GM21360 (cell line): ENCODE measurements at regions not wholly inside any gene's neighbourhood (a gene's known extent, or its start where the extent isn't known, plus 50 kb on each side); places are given as distances from the start of the nearest gene placed in this dataset.

Experiments
- ATAC-seq: cut with Tn5 transposase; IDR thresholded peaks from one replicate; pipeline ENCODE4 v1.9.1; 2021; ENCODE audit warnings: mild to moderate bottlenecking, moderate library complexity; ENCODE audit not compliant: unreplicated experiment

DNA sequence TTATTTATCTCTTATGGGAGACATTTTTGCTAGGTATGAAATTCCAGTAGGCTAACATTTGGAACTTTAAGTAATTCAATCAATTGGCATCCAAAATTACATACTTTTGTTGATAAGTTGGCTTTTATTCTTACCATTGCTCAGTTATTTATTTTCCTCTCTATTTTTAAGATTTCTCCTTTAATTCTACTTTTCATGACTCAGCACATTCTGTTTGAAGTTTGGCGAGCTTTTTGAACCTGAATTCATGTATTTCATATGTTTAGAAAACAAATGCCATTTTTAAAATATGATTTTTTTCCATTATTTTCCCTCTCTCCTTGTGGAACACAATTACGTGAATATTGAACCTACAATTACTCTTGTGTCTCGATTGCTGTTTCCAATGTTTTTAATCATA lies 2896.3 kb upstream of the PCDH20 start:
- no peak for ATAC-seq

DNA sequence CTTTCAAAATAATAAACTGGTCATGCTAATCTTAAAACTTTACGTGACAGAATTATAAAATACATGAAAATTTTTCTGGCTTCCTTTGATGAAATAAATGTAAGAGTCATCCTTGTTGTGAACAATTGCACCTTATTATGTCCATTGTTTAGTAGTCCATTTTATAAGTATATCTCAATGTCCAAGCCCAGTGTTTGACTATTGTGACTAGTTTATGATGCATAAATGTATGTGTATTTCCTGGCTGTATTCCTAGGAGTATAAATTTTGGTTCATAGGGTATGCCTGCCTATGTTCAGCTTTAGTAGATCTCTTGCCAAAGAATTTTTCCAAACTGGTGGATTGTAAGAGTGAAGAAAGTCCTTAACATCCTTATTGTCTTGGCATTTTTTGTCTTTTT lies 2895.5 kb upstream of the PCDH20 start:
- ATAC-seq: no peak

DNA sequence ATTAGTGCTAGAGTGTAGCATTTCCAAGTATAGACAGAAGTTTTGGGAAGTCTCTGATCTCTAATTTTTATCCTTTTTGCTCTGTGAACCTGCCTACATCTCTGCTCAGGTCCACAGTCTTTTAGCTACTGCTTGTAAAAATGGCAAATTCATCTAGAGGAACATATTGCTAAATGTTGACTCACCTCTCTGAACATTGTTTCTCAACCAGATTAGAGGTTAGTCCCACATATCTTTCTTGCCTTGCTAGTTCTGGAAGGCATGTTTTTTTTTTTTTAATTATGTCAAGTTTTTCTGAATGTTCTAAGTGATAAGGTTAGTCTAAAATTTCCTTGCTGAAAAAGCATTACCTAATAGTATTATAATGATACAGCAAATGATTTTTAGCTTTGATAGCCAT lies 2889.6 kb upstream of the PCDH20 start:
- no peak for ATAC-seq

DNA sequence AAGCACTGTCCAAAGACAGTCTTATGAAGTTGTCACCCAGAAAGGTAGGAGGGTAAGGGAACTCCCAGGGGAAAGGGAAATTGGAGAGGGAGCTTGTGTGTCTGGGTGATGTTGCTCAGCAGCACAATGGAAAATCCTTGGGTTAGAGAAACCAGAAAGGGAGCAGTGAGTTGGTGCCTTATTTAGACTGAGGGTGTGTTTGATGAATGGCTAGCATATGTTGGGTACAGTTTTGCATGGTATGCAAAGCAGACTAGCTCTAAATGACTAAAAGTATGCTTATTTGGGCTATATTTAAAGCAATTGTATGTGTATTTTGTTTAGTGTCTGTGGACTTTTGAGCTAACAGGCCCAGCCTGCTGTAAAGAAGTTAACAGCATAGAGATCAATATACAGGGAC lies 2884.6 kb upstream of the PCDH20 start:
- no peak for ATAC-seq

DNA sequence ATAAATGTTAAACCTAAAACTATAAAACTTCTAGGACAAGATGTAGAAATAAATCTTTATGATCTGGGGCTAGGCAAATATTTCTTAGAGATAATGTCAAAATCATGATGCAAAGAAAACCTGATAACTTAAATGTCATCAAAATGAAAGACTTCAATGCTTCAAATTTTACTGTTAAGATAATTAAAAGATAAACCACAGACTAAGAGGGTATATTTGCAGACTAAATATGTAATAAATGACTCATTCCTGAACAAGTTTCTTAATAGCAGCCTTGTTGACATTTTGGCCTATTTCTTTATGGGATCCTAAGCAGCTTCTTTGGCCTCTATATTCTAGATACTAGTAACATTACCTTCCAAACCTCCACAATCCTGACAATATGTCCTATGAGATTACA lies 2878.3 kb upstream of the PCDH20 start:
- no peak for ATAC-seq

DNA sequence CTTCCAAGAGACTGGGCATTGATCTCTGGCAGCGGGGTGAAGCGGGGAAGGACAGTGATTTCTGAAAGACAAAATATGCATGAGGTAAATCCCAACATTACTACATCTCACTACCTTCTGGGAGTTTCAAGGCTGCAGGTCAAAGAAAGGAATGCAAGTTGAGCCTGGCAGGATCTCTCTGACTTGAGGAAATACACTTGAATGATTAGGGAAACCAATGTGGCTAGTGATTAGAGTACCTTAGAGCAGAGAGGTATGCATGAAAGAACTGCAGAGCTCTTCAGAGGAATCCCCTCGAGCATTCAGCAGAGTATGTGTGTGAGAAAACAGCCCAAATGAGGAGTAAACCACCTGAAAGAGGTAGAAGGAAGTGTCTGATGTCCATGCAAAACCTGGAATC lies 2874.1 kb upstream of the PCDH20 start:
- ATAC-seq: no peak

DNA sequence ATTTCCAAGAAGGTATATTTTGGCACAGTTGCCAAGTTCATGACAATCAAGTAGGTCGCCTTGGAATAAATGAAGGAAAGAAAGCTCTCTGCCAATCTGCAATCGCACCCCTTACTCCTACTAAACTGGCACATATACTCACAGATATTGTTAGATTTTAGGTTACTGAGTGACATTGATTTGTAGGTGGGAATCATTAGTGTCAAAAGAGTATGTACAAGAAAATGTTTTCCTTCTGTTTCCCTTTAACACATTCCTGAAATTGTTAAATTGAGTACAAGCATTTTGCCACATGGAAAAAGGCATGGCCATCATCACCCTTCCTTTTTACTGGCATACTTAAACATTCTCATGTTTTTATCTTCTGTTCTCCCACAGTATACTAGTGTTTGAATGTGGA lies 2868.3 kb upstream of the PCDH20 start:
- ATAC-seq: no peak

DNA sequence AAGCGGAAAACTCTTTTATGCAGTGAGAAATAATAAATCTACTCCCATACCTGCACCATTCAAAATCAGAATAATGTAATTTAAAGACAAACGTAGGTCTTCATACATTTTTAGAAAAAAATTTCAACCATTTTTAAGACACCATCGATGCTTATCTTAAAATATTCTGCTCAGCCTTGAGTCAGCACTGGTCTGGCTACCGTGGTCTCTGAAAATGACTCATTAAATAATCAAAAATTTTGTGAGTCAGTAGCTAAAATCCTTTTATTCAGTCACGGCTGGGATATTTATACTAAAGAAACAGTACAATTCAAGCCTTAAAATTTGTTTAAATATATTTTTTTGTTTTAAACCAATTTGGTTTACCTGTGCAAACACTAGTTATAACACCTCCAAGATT lies 2862.8 kb upstream of the PCDH20 start:
- ATAC-seq: no peak

DNA sequence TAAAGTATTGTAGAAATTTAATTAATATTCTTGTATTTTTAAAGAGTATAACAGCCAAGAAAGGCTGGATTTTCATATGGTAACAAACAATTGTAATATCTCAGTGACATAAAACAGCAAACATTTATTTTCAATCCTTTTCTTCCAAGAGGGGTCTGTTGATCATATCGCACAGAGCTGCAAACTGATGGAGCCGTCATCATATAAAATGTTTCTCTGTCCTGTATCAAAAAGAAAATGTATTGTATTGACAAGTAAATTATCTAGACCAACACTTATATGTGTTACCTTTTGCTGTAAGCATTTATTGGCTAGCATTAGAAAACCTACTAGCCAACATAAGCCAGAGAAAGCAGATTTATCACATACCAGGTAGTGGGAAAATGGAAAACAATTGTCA lies 2861.4 kb upstream of the PCDH20 start:
- ATAC-seq: no peak

DNA sequence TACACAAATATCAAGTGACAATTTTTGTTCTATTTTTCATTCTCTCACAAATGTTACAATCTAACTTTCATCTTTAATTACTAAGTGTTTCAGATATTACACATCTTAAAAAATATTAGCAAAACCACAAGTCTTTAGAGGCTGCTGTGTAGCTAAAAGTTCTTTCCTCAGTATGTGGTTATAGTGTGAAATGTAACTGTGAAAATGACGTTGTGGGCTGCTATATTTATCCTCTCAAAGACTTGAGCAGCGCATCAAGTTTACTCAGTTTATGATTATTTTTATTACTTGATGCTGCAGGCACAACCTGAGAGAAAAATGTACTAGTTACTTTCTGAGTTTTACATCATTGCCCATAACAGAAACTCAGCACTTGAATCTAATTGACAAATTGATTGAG lies 2860.6 kb upstream of the PCDH20 start:
- ATAC-seq: no peak

DNA sequence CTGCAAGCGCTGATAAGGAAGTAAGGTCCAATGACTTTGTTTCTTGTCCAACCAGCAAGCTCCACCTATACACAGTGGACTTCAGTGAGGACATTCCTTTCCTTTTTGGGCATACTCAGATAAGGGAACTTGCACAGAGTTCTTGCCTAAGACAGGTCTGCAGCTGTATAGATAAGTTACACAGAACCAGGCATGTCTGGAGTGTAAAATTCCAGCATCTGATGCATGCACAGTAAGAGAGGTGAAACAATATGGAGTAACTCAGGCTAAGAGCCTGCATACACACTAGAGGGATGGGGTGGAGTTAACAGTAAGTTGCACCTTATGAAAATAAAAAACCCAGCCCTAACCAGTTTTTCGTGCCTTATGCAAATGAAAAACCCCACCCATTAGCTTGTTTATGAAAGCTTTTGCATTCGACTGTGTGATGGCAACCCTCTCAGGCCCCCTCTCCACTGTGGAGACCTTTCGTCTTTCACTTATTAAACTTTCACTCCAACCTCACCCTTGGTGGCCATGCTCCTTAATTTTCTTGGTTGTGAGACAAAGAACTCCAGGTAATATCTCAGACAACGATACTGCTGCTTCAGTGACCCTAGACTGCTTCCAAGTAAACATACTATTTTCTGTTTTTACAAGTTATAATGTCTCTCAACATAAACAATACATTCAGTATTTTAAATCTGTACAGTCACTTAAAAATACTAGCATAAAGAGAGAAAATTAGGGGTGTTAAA lies 2859.0 kb upstream of the PCDH20 start:
- no peak for ATAC-seq

DNA sequence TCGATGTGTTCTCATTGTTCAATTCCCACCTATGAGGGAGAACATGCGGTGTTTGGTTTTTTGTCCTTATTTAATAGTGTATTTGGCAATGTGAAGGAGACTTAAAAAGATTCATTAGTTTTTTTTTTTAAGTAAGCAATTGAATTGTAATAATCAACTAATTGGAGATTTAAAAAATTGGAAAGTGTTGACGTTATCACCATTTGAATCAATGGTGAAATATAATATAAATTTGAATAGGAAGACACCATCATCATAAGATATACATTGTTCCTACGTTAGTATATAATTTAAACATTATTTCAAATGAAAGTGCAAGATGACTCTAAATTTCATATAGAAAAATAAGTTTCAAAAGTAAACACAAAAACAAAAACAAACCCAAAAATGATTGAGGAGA lies 2858.1 kb upstream of the PCDH20 start:
- no peak for ATAC-seq

DNA sequence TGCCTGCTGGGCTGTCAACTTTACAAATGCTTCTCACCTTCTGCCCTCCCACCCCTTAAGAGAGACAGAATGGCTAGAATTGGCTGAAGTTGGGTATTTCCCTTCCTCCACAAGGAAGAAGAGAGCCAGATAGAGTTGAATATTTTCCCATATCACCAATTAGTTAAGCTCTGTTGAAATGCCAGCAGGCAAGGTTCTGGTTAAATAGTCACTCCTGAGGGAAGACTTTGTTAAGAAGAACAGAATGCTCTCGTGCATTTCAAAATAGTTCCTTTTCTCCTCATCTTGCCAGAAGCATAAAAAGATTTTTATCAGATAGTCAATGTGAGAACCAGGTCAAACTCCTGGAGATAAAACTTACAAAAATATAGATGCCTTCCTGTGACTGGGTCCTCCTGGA lies 2857.0 kb upstream of the PCDH20 start:
- no peak for ATAC-seq

DNA sequence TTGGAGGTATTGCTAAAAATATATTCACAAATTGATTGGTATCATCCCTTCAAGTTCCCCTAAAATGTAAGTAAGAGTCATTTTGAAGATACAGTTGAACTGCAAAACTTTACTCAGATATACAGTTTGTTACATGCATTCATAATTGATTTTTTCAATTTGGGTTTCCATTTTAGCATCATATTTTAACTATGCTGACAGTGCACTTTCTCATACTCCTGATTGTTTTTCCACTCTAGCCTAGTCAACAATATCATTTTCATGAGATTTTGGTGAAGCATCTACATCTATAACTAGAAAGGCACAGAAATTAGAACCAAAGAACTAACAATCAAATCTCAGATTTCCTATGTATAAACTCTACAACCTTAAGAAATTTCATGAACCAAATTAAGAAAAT lies 2850.4 kb upstream of the PCDH20 start:
- ATAC-seq: no peak

DNA sequence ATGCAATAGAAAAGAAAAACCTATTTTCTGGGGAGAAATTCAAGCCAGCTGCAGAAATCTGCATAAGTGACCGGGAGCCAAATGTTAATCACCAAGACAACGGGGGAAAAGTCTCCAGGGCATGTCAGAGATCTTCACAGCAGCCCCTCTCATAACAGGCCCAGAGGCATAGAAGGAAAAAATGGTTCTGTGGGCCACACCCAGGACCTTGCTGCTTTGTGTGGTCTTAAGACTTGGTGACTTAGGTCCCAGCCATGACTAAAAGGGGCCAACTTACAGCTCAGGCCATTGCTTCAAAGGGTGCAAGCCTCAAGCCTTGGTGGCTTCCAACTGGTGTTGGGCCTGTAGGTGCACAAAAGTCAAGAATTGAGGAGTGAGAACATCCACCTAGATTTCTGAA lies 2847.6 kb upstream of the PCDH20 start:
- no peak for ATAC-seq

DNA sequence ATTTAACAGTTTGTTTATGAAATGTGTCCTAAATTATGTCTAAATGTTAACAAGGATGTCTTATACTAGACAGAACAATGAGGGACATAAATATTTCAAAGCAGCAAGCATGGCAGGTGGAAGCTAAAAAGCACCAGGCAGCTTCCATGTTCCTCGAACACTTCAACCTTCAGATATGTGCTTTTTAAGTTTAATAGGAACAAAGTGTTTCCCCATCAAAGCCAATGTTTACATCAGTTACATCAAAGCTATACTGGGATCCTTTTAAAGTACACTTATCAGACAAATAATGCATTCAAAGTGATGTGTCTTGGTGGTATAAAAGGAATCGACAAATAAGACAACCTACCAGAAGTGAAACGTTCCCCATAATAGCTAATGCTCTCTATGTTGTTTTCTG lies 2841.1 kb upstream of the PCDH20 start:
- no peak for ATAC-seq

DNA sequence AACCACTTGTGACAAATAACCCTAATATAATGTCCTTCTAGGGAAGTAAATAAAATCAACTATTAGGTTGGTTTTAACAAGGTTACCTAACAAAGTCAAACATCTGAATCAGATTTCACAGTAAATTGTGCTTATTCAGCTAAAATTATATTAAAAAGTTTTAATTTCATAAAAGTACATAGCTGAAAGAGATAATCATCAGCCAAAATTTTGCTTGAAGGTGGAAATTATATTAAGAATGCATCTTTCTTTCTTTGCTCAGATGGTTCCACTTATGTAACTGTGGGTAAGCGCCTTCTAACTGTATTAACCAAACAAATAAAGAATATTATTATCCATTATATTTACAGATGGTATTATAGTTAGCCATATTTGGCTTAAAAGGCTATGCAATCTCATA lies 2840.3 kb upstream of the PCDH20 start:
- no peak for ATAC-seq

DNA sequence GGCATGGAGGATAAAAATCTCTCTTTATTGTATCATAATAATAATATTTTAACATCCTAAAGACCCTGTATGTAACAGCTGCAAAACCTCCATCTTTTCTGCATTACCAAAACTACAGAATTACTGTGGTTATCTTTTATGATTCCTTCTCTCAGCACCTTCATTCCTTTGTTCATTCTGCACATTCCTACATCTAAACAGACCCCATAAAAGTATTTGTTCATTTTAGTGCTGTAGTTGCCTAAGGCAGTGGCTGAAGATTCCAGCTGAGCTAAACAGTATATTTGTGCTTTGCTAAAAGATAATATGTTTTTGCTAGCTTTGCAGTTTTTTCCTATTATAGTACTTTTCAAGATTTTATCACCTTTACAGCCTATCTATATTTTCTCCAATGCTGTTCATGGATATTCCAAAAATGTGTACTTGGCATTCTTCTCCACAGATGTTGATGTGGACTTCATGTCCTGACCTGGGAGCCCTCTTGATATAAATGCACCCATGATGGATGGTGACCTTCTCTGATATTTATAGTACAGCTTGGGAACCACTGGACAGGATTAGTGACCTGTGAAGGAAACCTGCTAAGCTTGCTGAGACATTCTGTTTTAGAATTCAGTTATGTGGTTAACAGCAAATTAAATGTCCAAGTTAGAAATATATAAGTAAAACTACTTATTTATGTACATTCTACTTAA lies 2832.9 kb upstream of the PCDH20 start:
- ATAC-seq: no peak

DNA sequence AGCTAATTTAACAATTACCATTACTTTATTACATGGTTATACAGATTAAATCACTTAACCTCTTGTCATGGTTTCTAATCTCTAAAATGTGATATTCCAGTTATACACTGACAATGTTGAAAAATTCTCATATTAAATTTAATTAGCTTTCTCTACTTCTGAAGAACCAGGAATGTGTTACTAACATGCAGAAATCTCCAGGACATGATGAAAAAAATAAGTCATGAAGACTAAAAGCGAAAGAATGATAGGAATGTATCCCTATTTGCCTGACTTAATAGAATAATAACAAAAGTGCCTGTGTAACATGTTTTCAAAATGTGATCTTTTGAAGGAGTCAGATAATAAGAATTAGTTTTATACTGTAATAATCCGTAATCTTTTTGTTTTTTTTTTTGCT lies 2823.7 kb upstream of the PCDH20 start:
- no peak for ATAC-seq

DNA sequence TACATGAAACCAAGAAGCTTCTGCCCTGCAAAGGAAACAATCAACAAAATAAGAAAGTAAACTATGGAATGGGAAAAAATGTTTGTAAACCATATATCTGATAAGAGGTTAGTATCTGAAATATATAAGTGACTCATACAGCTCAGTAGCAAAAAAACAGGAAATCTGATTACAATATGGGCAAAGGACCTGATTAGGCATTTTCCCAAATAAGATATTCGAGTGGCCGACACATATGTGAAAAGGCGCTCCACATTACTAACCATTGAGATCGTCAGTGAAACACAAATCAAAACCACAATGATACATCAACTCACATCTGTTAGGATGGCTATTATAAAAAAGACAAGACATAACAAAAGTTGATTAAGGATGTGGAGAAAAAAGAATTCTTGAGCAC lies 2818.6 kb upstream of the PCDH20 start:
- ATAC-seq: no peak

DNA sequence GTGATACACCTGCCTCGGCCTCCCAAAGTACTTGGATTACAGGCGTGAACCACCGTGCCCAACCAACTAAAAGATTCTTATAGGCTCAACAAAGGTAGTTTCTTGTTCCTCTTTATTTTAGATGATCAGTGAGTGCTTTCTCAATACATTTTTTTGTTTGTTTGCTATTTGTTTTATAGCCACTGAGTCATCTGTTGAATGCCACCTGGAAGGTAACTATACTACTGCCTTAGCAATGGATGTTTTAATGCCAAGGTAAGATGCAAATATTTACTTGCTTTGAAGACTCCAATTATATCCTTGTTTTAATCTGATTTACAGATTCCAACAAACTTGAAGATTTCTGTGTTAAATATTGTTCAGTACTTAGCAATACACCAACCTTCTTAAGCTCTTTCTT lies 2807.4 kb upstream of the PCDH20 start:
- ATAC-seq: no peak

DNA sequence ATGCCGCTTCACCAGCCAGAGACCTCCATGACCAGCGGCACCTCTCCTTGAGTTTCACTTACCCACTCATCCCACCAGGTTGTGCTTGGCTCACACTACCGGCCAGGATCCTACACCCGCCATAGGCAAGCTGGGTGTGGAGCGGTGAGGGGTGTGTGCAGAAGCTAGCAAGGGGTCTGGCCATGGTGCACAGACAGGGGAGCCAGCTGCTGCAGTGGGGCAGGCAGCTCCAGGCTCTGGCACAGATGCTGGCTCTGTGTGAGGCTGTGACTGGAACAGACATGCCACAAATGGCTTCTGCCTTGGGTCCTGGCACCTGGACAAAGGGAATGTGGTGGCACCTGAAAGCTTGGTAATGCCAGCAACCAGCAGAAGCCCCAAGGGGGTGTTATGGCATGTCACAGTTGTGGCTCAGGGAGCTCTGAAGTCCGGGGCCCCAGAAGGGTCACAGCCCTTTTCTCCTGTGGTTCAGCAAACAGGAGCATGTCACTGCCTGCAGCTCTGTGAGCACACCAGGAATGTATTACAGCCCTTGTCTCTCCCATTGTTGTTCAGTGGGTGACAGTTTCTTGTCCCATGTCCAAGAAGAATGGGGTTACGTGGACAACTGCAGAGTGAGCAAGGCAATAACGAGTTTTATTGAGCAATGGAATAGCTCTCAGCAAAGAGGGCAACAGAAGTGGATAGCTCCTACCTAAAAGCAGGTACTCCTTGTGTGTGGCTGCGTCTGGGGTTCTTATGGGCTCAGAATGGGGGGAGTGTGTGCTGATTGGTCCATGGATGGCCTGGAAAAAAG lies 2791.0 kb upstream of the PCDH20 start:
- no peak for ATAC-seq
